LHCN-M2 (cell line): ENCODE measurements at regions not wholly inside any gene's neighbourhood (a gene's known extent, or its start where the extent isn't known, plus 50 kb on each side); places are given as distances from the start of the nearest gene placed in this dataset.
A peak's percentile ranks its signal among the peaks of the same experiment; 100 is the strongest.

ENCODE experiments used
- DNase-seq: peaks from one replicate; pipeline ENCODE4 v3.0.0-alpha.2; 2012; ENCODE audit warnings: low read depth

GRCh38 chr1:79638382-79638781, 631.9 kb upstream of the ADGRL4 start:
- no peak for DNase-seq

GRCh38 chr1:79633456-79633855, 626.9 kb upstream of the ADGRL4 start:
- peak; percentile 19 for DNase-seq

GRCh38 chr1:79629414-79629813, 622.9 kb upstream of the ADGRL4 start:
- DNase-seq, result no peak

- no peak for DNase-seq
These were observed 611.2 kb upstream of the ADGRL4 start for GRCh38 chr1:79617777-79618176.

GRCh38 chr1:79614762-79615161, 608.2 kb upstream of the ADGRL4 start:
- DNase-seq, result peak; percentile 3

- no peak for DNase-seq
These were observed 607.6 kb upstream of the ADGRL4 start for GRCh38 chr1:79614106-79614505.

- no peak for DNase-seq
These were observed 606.5 kb upstream of the ADGRL4 start for GRCh38 chr1:79613046-79613445.

- no peak for DNase-seq
These were observed 598.1 kb upstream of the ADGRL4 start for GRCh38 chr1:79604490-79605198.

GRCh38 chr1:79603843-79604242, 597.3 kb upstream of the ADGRL4 start:
- peak; percentile 3 for DNase-seq

GRCh38 chr1:79599257-79599656, 592.7 kb upstream of the ADGRL4 start:
- no peak for DNase-seq

GRCh38 chr1:79595931-79596330, 589.4 kb upstream of the ADGRL4 start:
- DNase-seq, result no peak

- no peak for DNase-seq
These were observed 587.7 kb upstream of the ADGRL4 start for GRCh38 chr1:79594121-79594698.

GRCh38 chr1:79592707-79593106, 586.2 kb upstream of the ADGRL4 start:
- DNase-seq, result no peak

- no peak for DNase-seq
These were observed 582.2 kb upstream of the ADGRL4 start for GRCh38 chr1:79588719-79589118.

- DNase-seq, result no peak
These were observed 580.7 kb upstream of the ADGRL4 start for GRCh38 chr1:79587229-79587628.

- no peak for DNase-seq
These were observed 579.3 kb upstream of the ADGRL4 start for GRCh38 chr1:79585801-79586200.

GRCh38 chr1:79575424-79575823, 568.9 kb upstream of the ADGRL4 start:
- DNase-seq, result no peak

GRCh38 chr1:79568411-79568810, 561.9 kb upstream of the ADGRL4 start:
- DNase-seq, result no peak

GRCh38 chr1:79561521-79561978, 555.0 kb upstream of the ADGRL4 start:
- DNase-seq, result no peak

GRCh38 chr1:79556189-79556588, 549.7 kb upstream of the ADGRL4 start:
- no peak for DNase-seq

- DNase-seq, result peak; percentile 3
These were observed 548.2 kb upstream of the ADGRL4 start for GRCh38 chr1:79554688-79555087.

- DNase-seq, result peak; percentile 8
These were observed 544.8 kb upstream of the ADGRL4 start for GRCh38 chr1:79551321-79551720.

GRCh38 chr1:79550402-79550801, 543.9 kb upstream of the ADGRL4 start:
- DNase-seq, result no peak
